Fibroblast of gingiva (primary cell): ENCODE measurements at regions not wholly inside any gene's neighbourhood (a gene's known extent, or its start where the extent isn't known, plus 50 kb on each side); places are given as distances from the start of the nearest gene placed in this dataset.
"Not testable (repeated sequence)": the region's sequence is repeated elsewhere in the genome, so short reads cannot be mapped to it uniquely, and the experiment has no call there.

Experiments used
- DNase-seq: peaks from one replicate; pipeline ENCODE4 v3.0.0-alpha.2; 2011; ENCODE audit warnings: low read depth

GRCh38 chr10:3932597-3933375 lies 147.8 kb upstream of the KLF6 start:
- no peak for DNase-seq

DNA sequence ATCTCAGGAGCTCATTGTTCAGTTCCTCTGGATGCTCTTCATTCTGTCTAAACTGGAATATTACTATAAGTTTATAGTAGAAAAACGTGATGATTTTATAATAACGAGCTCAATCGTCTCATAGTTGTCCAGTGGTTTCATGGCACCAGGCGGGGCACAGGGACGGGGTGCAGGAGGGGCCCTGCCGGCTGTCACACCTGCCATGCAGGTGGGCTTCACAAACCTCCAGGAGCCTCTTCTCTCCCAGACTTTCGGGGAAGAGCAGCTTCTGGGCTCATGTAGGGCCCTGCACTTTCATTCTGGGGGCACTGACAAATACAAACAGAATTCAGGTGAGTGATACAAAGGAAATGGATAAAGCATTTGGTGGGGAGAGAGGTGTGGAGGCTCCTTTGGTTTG lies 146.9 kb upstream of the KLF6 start:
- DNase-seq = no peak

DNA sequence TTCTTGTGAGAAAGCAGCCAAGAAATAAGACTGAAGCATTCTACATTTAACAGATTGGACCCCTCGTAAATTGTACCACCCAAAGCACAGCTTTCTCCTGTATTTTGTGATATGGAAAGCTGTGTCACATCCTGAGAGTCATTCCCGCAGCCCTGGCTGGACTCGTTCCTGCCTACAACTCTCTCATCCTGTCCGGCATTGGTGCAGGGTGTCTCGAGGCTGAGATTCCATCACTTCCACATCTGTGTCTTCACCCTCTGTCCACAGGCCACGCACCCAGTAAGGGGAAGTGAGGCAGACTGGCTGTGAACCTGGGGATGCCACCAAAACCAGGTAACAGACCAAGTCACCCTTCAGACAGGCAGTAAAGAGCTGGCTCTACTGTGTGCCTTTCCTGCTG lies 146.2 kb upstream of the KLF6 start:
- DNase-seq = no peak

- no peak for DNase-seq
Observed at GRCh38 chr10:3928569-3928968, 143.6 kb upstream of the KLF6 start.

DNA sequence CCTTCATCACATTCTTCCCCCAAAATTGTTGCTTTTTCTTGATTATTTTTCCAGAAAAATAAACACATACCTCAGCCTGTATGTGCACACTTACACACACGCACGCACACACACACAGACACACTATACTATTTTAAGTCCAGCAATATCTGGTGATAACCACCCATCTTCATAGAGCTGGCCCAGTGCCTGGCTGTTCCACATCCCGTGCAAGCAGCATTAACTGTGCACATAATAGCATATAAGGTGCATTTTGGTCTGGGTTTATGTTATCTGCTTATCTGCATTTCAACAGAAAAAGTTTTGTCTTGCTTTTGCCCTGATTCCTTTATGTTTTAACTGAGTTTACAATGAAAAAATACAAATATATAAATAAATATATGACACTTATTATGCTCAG lies 143.1 kb upstream of the KLF6 start:
- no peak for DNase-seq

GRCh38 chr10:3926675-3927525 lies 141.9 kb upstream of the KLF6 start:
- no peak for DNase-seq

DNA sequence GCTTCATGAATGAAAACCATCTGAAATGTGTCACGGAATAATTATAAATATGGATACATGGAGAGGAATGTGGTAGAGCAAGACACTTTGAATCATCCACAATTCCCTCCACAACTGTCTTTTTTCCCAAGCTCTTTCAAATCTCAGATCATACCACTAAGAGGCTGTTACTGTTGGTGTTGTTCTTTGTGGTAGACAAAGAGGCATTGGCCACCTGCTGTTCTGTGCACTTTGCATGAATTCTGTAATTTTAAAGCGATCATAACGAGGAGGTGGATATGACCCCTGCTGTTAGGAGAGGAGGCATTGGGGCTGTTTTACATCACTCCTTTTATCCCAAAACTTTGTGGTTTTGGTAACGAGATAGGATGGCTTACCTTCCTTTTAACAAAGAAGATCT lies 141.2 kb upstream of the KLF6 start:
- no peak for DNase-seq

DNA sequence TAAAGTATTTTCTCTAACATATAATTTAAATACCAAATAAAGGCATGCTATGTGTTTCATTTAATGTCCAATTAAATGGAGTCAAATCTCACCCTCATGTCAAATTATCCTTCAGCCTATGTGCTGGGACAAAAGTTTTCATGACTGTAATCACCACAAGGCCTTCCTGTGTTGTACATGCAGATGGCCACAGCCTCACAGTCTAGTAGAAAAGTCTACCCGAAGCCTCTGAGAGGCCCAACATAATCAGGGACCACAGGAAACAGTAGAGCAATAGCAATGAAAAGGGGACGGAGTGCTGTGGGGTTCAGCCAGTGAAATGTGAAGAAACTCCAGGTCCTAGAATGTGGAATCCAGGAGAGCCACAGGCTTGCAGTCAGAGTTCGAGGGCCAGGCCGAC lies 140.2 kb upstream of the KLF6 start:
- DNase-seq = no peak

GRCh38 chr10:3924344-3924743 lies 139.3 kb upstream of the KLF6 start:
- DNase-seq = peak; percentile 71

DNA sequence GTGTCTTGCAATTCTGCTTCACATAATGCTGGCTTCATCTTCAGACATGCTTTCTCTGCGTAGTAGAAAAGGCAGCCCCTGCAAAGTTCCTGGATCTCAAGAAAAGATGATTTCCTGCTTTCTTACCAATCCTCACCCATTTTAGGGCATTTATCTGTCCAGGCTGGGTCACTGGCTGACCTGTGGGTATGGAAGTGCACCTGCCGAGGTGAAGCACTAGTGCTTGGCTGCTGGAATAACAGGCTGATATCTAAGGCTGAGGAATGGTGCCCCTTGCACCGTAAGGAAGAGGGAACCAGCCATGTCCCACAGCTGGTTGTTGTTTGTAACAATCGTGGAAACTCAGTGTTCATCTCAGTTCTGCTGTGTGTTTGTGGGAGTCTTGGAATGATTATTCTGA lies 138.0 kb upstream of the KLF6 start:
- no peak for DNase-seq

DNA sequence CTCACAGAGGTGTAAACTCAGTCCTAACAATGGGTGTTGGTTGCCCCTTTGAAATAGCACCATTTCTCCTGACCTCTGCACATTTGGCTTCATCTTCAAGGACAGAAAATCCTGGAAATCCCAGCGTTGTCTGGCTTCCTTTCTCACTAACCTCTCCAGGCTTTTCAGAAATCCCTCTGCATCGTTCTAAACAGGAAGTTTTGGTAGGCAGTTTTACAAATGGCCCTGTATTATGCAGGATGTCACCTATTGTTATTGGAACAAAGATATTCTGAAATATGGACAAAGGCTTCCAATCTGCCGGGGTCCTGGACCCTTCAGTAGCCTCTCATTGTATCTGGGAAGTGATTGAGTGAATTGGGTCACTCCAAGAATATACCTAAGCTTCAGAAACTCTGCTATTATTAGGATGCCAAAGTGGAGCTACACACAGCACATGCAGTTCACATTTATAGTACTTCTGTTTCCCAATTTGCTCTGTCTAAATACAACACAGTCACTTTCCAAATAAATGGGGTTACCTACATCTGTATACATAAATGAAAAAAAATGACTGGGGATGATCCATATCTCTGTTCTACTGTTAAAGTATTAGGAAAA lies 134.8 kb upstream of the KLF6 start:
- DNase-seq = no peak

- DNase-seq = not testable (repeated sequence)
Observed at GRCh38 chr10:3917392-3917791, 132.4 kb upstream of the KLF6 start.

- no peak for DNase-seq
Observed at GRCh38 chr10:3914733-3915132, 129.7 kb upstream of the KLF6 start.

GRCh38 chr10:3911713-3912442 lies 126.9 kb upstream of the KLF6 start:
- DNase-seq = no peak

DNA sequence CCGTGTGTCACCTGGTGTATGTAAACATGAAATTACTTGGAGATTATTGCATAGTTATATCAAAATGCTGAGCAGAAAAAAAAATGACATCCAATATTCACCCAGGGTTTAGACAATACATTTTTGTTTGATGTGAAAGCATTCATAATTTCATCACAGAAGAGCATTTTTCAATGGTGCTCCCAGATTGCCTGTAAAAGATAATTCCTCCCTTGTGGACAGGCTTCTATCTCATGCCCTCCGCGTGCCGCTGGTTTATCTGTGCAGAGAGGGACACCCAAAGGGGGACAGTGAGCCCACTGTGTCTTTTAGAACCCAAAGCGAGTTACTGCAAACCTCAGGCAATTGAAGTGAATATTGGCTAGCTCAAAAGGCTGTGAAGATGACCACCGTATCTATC lies 126.2 kb upstream of the KLF6 start:
- DNase-seq = no peak

DNA sequence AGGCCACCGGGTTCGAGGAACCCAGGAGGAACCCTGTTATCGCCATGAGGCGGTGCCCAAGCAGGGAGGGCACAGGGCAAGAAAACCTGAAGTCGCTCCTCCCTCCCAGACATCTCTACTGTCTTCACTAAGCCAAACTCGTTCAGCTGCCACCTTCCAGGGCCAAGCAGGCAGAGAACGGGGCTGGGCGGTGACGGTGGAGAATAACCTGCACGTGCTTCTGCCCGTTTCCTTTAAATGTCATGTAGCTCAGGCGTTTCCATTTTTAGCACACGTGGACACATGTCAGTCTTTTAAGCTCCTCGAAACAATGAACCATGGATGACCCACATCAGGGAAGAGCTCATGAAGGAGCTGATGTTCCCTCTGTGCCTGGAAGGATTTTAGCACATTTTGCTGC lies 124.3 kb upstream of the KLF6 start:
- no peak for DNase-seq

DNA sequence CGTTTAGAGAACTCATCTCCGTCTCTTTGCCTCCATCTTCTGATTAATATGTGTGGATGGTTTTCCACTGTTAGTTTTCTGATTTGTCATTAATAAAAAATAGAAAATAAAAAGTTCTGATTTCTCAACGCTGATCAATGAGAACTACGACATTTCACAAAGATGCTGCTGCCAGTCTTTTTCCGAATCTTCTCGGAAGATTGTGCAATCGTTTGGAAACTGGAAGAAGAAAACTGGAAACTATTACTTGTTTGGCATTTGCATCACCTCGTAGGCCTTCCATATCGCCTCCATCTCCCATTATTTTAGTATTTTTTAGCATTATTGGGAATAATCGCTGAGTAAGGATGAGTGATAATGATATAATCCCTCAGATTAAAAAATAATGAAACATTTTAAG lies 123.2 kb upstream of the KLF6 start:
- DNase-seq = peak; percentile 64

- peak; percentile 32 for DNase-seq
Observed at GRCh38 chr10:3907514-3907913, 122.5 kb upstream of the KLF6 start.

DNA sequence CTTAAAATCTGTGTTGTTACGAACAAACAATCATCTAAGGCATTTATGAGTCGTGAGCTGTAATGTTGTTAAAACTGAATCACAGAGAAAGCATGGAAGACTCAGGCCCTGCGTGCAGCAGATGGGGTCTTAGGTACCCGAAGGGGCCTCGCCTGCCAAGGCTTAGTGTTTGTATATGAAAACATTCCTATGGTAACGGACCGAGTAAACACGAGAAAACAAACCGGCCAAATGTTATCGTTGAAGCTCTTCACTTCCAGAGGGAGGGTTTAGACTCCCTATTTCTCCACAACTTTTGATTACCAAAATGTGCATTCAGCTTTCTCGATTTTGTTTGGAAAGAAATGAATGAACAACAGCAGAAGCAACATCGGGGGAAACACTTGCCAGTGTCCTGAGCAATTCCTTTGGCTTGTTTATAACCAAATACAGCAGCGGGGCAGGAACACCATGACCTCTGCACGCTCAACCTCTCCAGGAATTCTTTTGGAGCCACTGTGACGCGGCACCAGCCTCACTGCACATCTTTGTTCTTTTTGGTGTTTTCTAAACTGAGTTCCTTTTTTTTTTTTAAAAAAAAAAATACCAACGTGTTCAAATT lies 121.6 kb upstream of the KLF6 start:
- DNase-seq = peak; percentile 70

DNA sequence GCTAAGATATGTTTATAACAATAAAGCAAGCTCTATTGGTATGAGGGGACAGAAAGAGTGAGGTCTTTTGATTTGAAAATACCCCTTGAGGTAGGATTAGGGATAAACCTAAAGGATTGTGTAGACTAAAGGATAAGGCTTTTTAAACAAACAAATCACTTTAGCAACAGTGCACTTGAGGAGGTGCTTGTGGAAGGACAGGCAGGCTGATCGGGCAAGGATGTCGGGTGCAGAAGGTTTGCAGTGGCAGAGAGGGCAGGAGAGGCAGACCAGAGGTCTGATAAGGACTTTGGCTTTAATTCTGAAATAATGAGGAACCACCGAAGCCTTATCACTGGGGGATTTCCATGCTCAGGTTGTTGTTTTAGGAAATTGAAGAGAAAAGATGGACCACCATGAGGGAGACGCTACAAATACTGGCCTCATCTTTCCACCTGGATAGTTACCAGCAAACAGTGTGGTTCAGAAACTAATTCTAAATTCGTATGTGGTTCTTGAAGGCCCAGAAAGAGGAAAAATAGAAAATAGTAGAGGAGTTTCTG lies 119.5 kb upstream of the KLF6 start:
- no peak for DNase-seq

DNA sequence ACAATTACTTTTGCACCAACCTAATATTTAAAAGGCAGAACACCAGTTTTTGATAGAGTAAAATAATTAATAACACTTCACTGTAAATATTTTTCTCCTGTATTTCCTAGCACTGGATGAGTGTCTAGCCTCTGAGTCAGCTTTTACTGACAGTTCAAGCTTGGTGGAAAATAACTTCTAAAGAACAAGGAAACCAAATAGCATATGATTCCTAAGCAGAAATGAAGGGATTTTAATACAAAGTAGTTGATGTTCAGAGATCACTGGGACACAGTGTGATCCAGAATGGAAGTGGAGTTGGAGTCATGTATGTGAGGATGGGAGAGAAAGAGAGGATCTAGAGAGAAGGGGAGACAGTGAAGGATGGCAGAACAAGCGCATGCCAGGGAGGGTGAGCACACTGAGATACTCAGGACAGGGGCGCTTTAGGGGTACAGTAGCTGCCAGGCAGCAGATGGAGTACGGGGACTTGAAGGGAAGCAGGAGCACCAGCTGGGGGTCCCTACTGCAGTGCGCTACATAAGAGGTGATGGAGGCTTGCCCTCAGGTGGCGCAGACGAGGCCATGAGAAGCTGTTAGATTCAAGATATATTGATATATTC lies 117.9 kb upstream of the KLF6 start:
- no peak for DNase-seq
